HCT116 (cell line): ENCODE measurements at regions not wholly inside any gene's neighbourhood (a gene's known extent, or its start where the extent isn't known, plus 50 kb on each side); places are given as distances from the start of the nearest gene placed in this dataset.

Experiments used
- ATAC-seq: fragments of 200-7000 bp; cut with Tn5 transposase; 2 replicates; pipeline ENCODE4 v1.9.1; 2020; ENCODE audit warnings: mild to moderate bottlenecking, moderate library complexity
- BruUV-seq: library from RNA; stranded (reverse); fragments of 400-500 nt; replicated peaks from 2 replicates; lab custom pipeline; 2021; lab: Mats Ljungman, UMichigan
- CTCF ChIA-PET: fragments of 300-600 bp; sonication (Branson Sonifier 250); formaldehyde crosslinking; loops from one replicate; lab custom pipeline; 2021; ENCODE audit warnings: antibody characterized with exemption; lab: Charles Lee
- POLR2A ChIA-PET: fragments of 300-600, 350-600 bp; sonication (Branson Sonifier 250); formaldehyde crosslinking; loops from one replicate; lab custom pipeline; 2021; ENCODE audit warnings: antibody characterized with exemption; lab: Charles Lee
- RAD21 ChIA-PET, 2 experiments: fragments of 300-600 bp; sonication (Branson Sonifier 250); formaldehyde crosslinking; loops; one replicate each; lab custom pipeline; 2023; ENCODE audit warnings: low total read pairs in 2 of 2; ENCODE audit not compliant: uncharacterized antibody in 2 of 2, unreplicated experiment in 2 of 2, low non-redundant PET in 1 of 2; lab: Charles Lee
- DNase-seq: peaks from one replicate; pipeline ENCODE4 v3.0.0-alpha.2; 2010; ENCODE audit warnings: low read depth, low spot score
- H2AFZ ChIP-seq: fragments of 200-600 bp; shearing (Covaris generic), sonication (generic); 2 replicates; pipeline ENCODE4 v1.6.1; 2017; ENCODE audit warnings: low read depth, mixed run types, mixed read lengths, antibody characterized with exemption, low read length; ENCODE audit not compliant: poor library complexity, severe bottlenecking
- H3K27ac ChIP-seq: 2 replicates; pipeline ENCODE4 v1.5.1; 2012; ENCODE audit warnings: low read depth, low read length
- H3K27me3 ChIP-seq: fragments of 200-600 bp; sonication (generic); 2 replicates; pipeline ENCODE4 v1.6.1; 2016; ENCODE audit warnings: mixed run types, low read length, mixed read lengths; ENCODE audit not compliant: insufficient read depth
- H3K36me3 ChIP-seq, 2 experiments: fragments of 200-500 bp in 1 of 2; fragments of 200-600 bp in 1 of 2; sonication (Bioruptor generic) in 1 of 2; sonication (generic) in 1 of 2; 2 replicates each; pipeline versions ENCODE4 v1.5.1 to v1.6.1; 2014 to 2016; ENCODE audit warnings: low read length in 2 of 2, inconsistent platforms in 1 of 2, mixed read lengths in 1 of 2, mixed run types in 1 of 2; ENCODE audit not compliant: insufficient read depth in 2 of 2, control insufficient read depth in 1 of 2
- H3K4me1 ChIP-seq, 2 experiments: fragments of 200-600 bp in 1 of 2; sonication (generic) in 1 of 2; 2 replicates each; pipeline versions ENCODE4 v1.5.1 to v1.6.1; 2012 to 2017; ENCODE audit warnings: low read length in 2 of 2, inconsistent platforms in 1 of 2, mild to moderate bottlenecking in 1 of 2, mixed read lengths in 1 of 2, mixed run types in 1 of 2, moderate library complexity in 1 of 2; ENCODE audit not compliant: insufficient read depth in 2 of 2, control insufficient read depth in 1 of 2
- H3K4me2 ChIP-seq: fragments of 200-600 bp; sonication (generic); 2 replicates; pipeline ENCODE4 v1.6.1; 2017; ENCODE audit warnings: mixed run types, low read length, mixed read lengths
- H3K4me3 ChIP-seq, 2 experiments: fragments of 200-600 bp in 1 of 2; sonication (generic) in 1 of 2; replicated peaks in 1 of 2; 2 replicates each; pipeline ENCODE4 v1.5.1; 2011 to 2016; ENCODE audit warnings: low read length in 2 of 2, control low read depth in 1 of 2, low read depth in 1 of 2, mild to moderate bottlenecking in 1 of 2, mixed read lengths in 1 of 2, mixed run types in 1 of 2
- H3K79me2 ChIP-seq: fragments of 200-600 bp; sonication (generic); 2 replicates; pipeline ENCODE4 v1.6.1; 2017; ENCODE audit warnings: mild to moderate bottlenecking, mixed run types, low read length, moderate library complexity, mixed read lengths; ENCODE audit not compliant: insufficient read depth
- H3K9ac ChIP-seq: fragments of 200-600 bp; sonication (generic); 2 replicates; pipeline ENCODE4 v1.6.1; 2016; ENCODE audit warnings: low read length, mixed read lengths
- H3K9me2 ChIP-seq: fragments of 200-600 bp; sonication (generic), shearing (Covaris generic); 2 replicates; pipeline ENCODE4 v1.6.1; 2017; ENCODE audit warnings: mixed run types, mild to moderate bottlenecking, moderate library complexity; ENCODE audit not compliant: insufficient read depth
- H3K9me3 ChIP-seq, 2 experiments: fragments of 200-500 bp in 1 of 2; fragments of 200-600 bp in 1 of 2; sonication (Bioruptor generic) in 1 of 2; sonication (generic) in 1 of 2; 2 replicates each; pipeline ENCODE4 v1.6.1; 2014 to 2017; ENCODE audit warnings: low read length in 2 of 2, mixed read lengths in 2 of 2, inconsistent platforms in 1 of 2, low read depth in 1 of 2, mild to moderate bottlenecking in 1 of 2, mixed run types in 1 of 2, moderate library complexity in 1 of 2; ENCODE audit not compliant: control insufficient read depth in 1 of 2, insufficient read depth in 1 of 2
- H4K20me1 ChIP-seq: fragments of 200-600 bp; sonication (generic), shearing (Covaris generic); 2 replicates; pipeline ENCODE4 v1.6.1; 2017; ENCODE audit warnings: mixed run types, mild to moderate bottlenecking, moderate library complexity; ENCODE audit not compliant: insufficient read depth
- ATF3 ChIP-seq: IDR thresholded peaks from 2 replicates; pipeline ENCODE4 v1.6.1; 2012
- CBX3 ChIP-seq: IDR thresholded peaks from 2 replicates; pipeline ENCODE4 v1.6.1; 2012; ENCODE audit warnings: low read depth
- CEBPB ChIP-seq: IDR thresholded peaks from 2 replicates; pipeline ENCODE4 v1.6.1; 2012; ENCODE audit warnings: low read depth
- CTCF ChIP-seq, 3 experiments: fragments of 200-600 bp in 1 of 3; sonication (generic) in 1 of 3; IDR thresholded peaks in 2 of 3; conservative IDR thresholded peaks in 1 of 3; 2 replicates each; pipeline ENCODE4 v1.5.1; 2012 to 2017; ENCODE audit warnings: low read depth in 2 of 3, low read length in 2 of 3, antibody characterized with exemption in 1 of 3, borderline replicate concordance in 1 of 3, control low read depth in 1 of 3, mild to moderate bottlenecking in 1 of 3, mixed read lengths in 1 of 3, mixed run types in 1 of 3, moderate library complexity in 1 of 3; ENCODE audit not compliant: insufficient read depth in 1 of 3
- EGR1 ChIP-seq: IDR thresholded peaks from 2 replicates; pipeline ENCODE4 v1.6.1; 2012; ENCODE audit warnings: low read depth
- EZH2 ChIP-seq: fragments of 200-600 bp; sonication (generic); IDR thresholded peaks from 2 replicates; pipeline ENCODE4 v1.6.1; 2017; ENCODE audit warnings: antibody characterized with exemption, mixed run types
- EZH2phosphoT487 ChIP-seq: fragments of 200-600 bp; IDR thresholded peaks from 2 replicates; pipeline ENCODE4 v1.6.1; 2018; ENCODE audit warnings: antibody characterized with exemption, borderline replicate concordance
- FOSL1 ChIP-seq: IDR thresholded peaks from 2 replicates; pipeline ENCODE4 v1.6.1; 2012; ENCODE audit warnings: low read depth
- JUND ChIP-seq: IDR thresholded peaks from 2 replicates; pipeline ENCODE4 v1.6.1; 2012
- MAX ChIP-seq: IDR thresholded peaks from 2 replicates; pipeline ENCODE4 v1.6.1; 2012
- POLR2AphosphoS5 ChIP-seq: IDR thresholded peaks from 2 replicates; pipeline ENCODE4 v1.6.1; 2011; ENCODE audit warnings: mild to moderate bottlenecking, low read depth, low read length, moderate library complexity
- REST ChIP-seq: IDR thresholded peaks from 2 replicates; pipeline ENCODE4 v1.6.1; 2012; ENCODE audit warnings: low read depth
- SIN3A ChIP-seq: IDR thresholded peaks from 2 replicates; pipeline ENCODE4 v1.6.1; 2012; ENCODE audit warnings: low read depth
- SP1 ChIP-seq: IDR thresholded peaks from 2 replicates; pipeline ENCODE4 v1.6.1; 2012; ENCODE audit warnings: low read depth
- SRF ChIP-seq: IDR thresholded peaks from 2 replicates; pipeline ENCODE4 v1.6.1; 2012; ENCODE audit warnings: low read depth
- TCF7L2 ChIP-seq: IDR thresholded peaks from 2 replicates; pipeline ENCODE4 v1.7.0; 2011; ENCODE audit warnings: borderline replicate concordance, inconsistent platforms; ENCODE audit not compliant: insufficient read depth, insufficient read length; ENCODE audit errors: extremely low read depth
- YY1 ChIP-seq: IDR thresholded peaks from 2 replicates; pipeline ENCODE4 v1.6.1; 2011; ENCODE audit warnings: low read length, low read depth, moderate library complexity, mild to moderate bottlenecking; ENCODE audit not compliant: insufficient replicate concordance; ENCODE audit errors: extremely low read depth
- ZBTB33 ChIP-seq: IDR thresholded peaks from 2 replicates; pipeline ENCODE4 v1.6.1; 2011; ENCODE audit warnings: mild to moderate bottlenecking, low read length, moderate library complexity; ENCODE audit not compliant: insufficient replicate concordance; ENCODE audit errors: extremely low read depth
- ZFX ChIP-seq: fragments of 450-650 bp; IDR thresholded peaks from 2 replicates; pipeline ENCODE4 v1.6.1; 2017
- intact Hi-C: fragments of 100-400 bp; cut with micrococcal nuclease; formaldehyde crosslinking; loops from 2 replicates; pipeline ENCODE4 v1.10.0; 2022

- CTCF ChIA-PET, result no interaction called here
- DNase-seq, result no peak
- Histone ChIP-seq H3K4me1 (no peaks in the 10 kb centered on the region), H2AFZ (no peak overlapping the region), H3K36me3 (no peaks in the 10 kb centered on the region), H3K79me2 (no peaks in the 10 kb centered on the region), H3K9me2 (no peaks in the 10 kb centered on the region), H3K4me2 (no peak overlapping the region), H4K20me1 (no peaks in the 10 kb centered on the region), H3K9ac (no peak overlapping the region), H3K4me3 (no peak overlapping the region), H3K27ac (no peak overlapping the region), H3K9me3 (no peaks in the 10 kb centered on the region), H3K27me3 (peaks cover 3% of the 10 kb centered on the region; the same call in 1 of the 2 replicates)
- no peak for ATAC-seq
- RAD21 ChIA-PET, result no interaction called here
- BruUV-seq, result no TSS peak
- no peak for TF ChIP-seq POLR2AphosphoS5
- no peak for TF ChIP-seq ZFX
- TF ChIP-seq ATF3, result no peak
- TF ChIP-seq EZH2, result no peak
- TF ChIP-seq FOSL1, result no peak
- TF ChIP-seq CTCF (IDR thresholded peaks at IDR 0.05 in 2 of 3, conservative IDR thresholded peaks at IDR 0.05 in 1 of 3; ENCODE audit: borderline replicate concordance in 1 of 3, insufficient read depth in 1 of 3, low read depth in 2 of 3, low read length in 2 of 3), result no peak
- TF ChIP-seq EZH2phosphoT487, result no peak
- no peak for TF ChIP-seq CEBPB
- no peak for TF ChIP-seq SRF
- no peak for TF ChIP-seq ZBTB33
- no peak for TF ChIP-seq YY1
- TF ChIP-seq MAX, result no peak
- no peak for TF ChIP-seq REST
- TF ChIP-seq JUND, result no peak
- no peak for TF ChIP-seq CBX3
- no peak for TF ChIP-seq EGR1
- no peak for TF ChIP-seq TCF7L2
- TF ChIP-seq SP1, result no peak
- no peak for TF ChIP-seq SIN3A
- POLR2A ChIA-PET, result no interaction called here
- intact Hi-C loops, result no loop called here
Measured at GRCh38 chrX:107521877-107522586, 72.6 kb downstream of the FRMPD3 start.
